Nephron (organoid): ENCODE measurements at regions not wholly inside any gene's neighbourhood (a gene's known extent, or its start where the extent isn't known, plus 50 kb on each side); places are given as distances from the start of the nearest gene placed in this dataset.

ENCODE experiments used
- H3K27ac Mint-ChIP-seq, 3 experiments: 2 replicates each; pipeline ENCODE4 v1.8.0; 2020; ENCODE audit warnings: mixed read lengths in 3 of 3, mild to moderate bottlenecking in 2 of 3, moderate library complexity in 1 of 3
- H3K27me3 Mint-ChIP-seq: 2 replicates; pipeline ENCODE4 v1.8.0; 2021; ENCODE audit warnings: low read depth, mild to moderate bottlenecking, moderate library complexity, mixed read lengths
- H3K36me3 Mint-ChIP-seq: 2 replicates; pipeline ENCODE4 v1.8.0; 2020; ENCODE audit warnings: low read depth, mixed read lengths
- H3K4me1 Mint-ChIP-seq: 2 replicates; pipeline ENCODE4 v1.8.0; 2020; ENCODE audit warnings: mixed read lengths
- H3K4me3 Mint-ChIP-seq, 3 experiments: 2 replicates each; pipeline ENCODE4 v1.8.0; 2020; ENCODE audit warnings: mild to moderate bottlenecking in 3 of 3, mixed read lengths in 3 of 3, moderate library complexity in 2 of 3
- H3K9me3 Mint-ChIP-seq: 2 replicates; pipeline ENCODE4 v1.8.0; 2020; ENCODE audit warnings: mixed read lengths
- CTCF ChIP-seq, 3 experiments: fragments of 200-600 bp; sonication (generic); IDR thresholded peaks; one replicate each; pipeline ENCODE4 v1.5.0; 2021; ENCODE audit warnings: antibody characterized with exemption in 3 of 3; ENCODE audit not compliant: unreplicated experiment in 3 of 3

GRCh38 chr16:48909231-48909630 is 299.3 kb upstream of the N4BP1 start:
- Mint-ChIP-seq H3K36me3 (no peaks in the 10 kb centered on the region), H3K9me3 (no peaks in the 10 kb centered on the region)

GRCh38 chr16:48907906-48908634 is 298.1 kb upstream of the N4BP1 start:
- Mint-ChIP-seq H3K27ac (no peak overlapping the region), H3K4me1 (no peaks in the 10 kb centered on the region)
- no peak for TF ChIP-seq CTCF (IDR thresholded peaks at IDR 0.05; ENCODE audit: unreplicated experiment in 3 of 3)

More at GRCh38 chr16:48909231-48909630, 299.3 kb upstream of the N4BP1 start:
- no peak for TF ChIP-seq CTCF (IDR thresholded peaks at IDR 0.05; ENCODE audit: unreplicated experiment in 3 of 3)
- no peak overlapping the region for H3K4me3 Mint-ChIP-seq
- H3K27ac Mint-ChIP-seq, result no peak overlapping the region
- H3K27me3 Mint-ChIP-seq, result peaks cover 27% of the 10 kb centered on the region
- no peaks in the 10 kb centered on the region for H3K4me1 Mint-ChIP-seq

GRCh38 chr16:48905632-48906505 is 295.9 kb upstream of the N4BP1 start:
- peaks cover 34% of the 10 kb centered on the region for H3K27me3 Mint-ChIP-seq
- H3K27ac Mint-ChIP-seq, result no peak overlapping the region
- H3K4me3 Mint-ChIP-seq, result no peak overlapping the region
- TF ChIP-seq CTCF (IDR thresholded peaks at IDR 0.05; ENCODE audit: unreplicated experiment in 3 of 3), result no peak
- no peaks in the 10 kb centered on the region for H3K9me3 Mint-ChIP-seq
- no peaks in the 10 kb centered on the region for H3K4me1 Mint-ChIP-seq
- no peaks in the 10 kb centered on the region for H3K36me3 Mint-ChIP-seq

More at GRCh38 chr16:48907906-48908634, 298.1 kb upstream of the N4BP1 start:
- Mint-ChIP-seq H3K4me3 (no peak overlapping the region), H3K36me3 (no peaks in the 10 kb centered on the region), H3K9me3 (no peaks in the 10 kb centered on the region), H3K27me3 (peaks cover 31% of the 10 kb centered on the region)

- Mint-ChIP-seq H3K4me3 (no peak overlapping the region), H3K9me3 (no peaks in the 10 kb centered on the region), H3K36me3 (no peaks in the 10 kb centered on the region), H3K4me1 (no peaks in the 10 kb centered on the region), H3K27ac (no peak overlapping the region), H3K27me3 (peaks cover 36% of the 10 kb centered on the region)
- no peak for TF ChIP-seq CTCF (IDR thresholded peaks at IDR 0.05; ENCODE audit: unreplicated experiment in 3 of 3)
Observed at GRCh38 chr16:48904333-48904732, 294.4 kb upstream of the N4BP1 start.

- Mint-ChIP-seq H3K27me3 (peaks cover 45% of the 10 kb centered on the region), H3K27ac (no peak overlapping the region), H3K4me3 (no peak overlapping the region), H3K9me3 (no peaks in the 10 kb centered on the region), H3K36me3 (no peaks in the 10 kb centered on the region), H3K4me1 (no peaks in the 10 kb centered on the region)
- TF ChIP-seq CTCF (IDR thresholded peaks at IDR 0.05; ENCODE audit: unreplicated experiment in 3 of 3), result no peak
Observed at GRCh38 chr16:48903039-48903438, 293.1 kb upstream of the N4BP1 start.
